Gastrocnemius medialis (tissue), 4 donors: ENCODE measurements at regions not wholly inside any gene's neighbourhood (a gene's known extent, or its start where the extent isn't known, plus 50 kb on each side); places are given as distances from the start of the nearest gene placed in this dataset.

Experiments
- POLR2A ChIP-seq, 2 donors: fragments of 450-650 bp; IDR thresholded peaks; one replicate each; pipeline ENCODE4 v1.6.1; 2017; ENCODE audit warnings: antibody characterized with exemption in 2 of 2, mild to moderate bottlenecking in 2 of 2, moderate library complexity in 2 of 2
- TF ChIP-seq, protein P1 (sequence below), 5 experiments: fragments of 450-650 bp in 3 of 5; fragments of 200-600 bp in 2 of 5; sonication (generic) in 2 of 5; IDR thresholded peaks in 4 of 5; conservative IDR thresholded peaks in 1 of 5; 1 replicate in 4 of 5; 2 replicates in 1 of 5; pipeline ENCODE4 v1.5.1; 2016 to 2019; ENCODE audit warnings: antibody characterized with exemption in 5 of 5, mild to moderate bottlenecking in 3 of 5, moderate library complexity in 3 of 5

DNA sequence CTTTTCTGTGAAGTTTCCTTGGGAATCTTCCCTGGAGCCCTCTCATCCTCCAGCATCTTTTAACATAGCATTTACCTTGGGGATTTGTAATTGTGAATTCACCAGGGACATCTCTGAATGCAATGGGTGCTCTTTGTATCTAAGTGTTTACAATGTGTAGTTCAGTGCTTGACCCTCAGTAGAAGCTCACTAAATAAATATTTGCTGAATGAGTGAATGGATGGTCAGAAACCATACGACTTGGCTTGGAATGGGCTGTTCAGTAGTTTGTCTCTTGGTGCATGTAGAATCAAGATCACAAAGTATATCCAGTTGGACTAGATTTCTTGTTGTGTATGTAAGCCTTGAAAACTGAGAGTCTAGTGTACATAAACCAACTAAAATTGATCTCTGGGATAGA is 81.8 kb upstream of the MEF2C start:
- TF ChIP-seq, protein P1, sequence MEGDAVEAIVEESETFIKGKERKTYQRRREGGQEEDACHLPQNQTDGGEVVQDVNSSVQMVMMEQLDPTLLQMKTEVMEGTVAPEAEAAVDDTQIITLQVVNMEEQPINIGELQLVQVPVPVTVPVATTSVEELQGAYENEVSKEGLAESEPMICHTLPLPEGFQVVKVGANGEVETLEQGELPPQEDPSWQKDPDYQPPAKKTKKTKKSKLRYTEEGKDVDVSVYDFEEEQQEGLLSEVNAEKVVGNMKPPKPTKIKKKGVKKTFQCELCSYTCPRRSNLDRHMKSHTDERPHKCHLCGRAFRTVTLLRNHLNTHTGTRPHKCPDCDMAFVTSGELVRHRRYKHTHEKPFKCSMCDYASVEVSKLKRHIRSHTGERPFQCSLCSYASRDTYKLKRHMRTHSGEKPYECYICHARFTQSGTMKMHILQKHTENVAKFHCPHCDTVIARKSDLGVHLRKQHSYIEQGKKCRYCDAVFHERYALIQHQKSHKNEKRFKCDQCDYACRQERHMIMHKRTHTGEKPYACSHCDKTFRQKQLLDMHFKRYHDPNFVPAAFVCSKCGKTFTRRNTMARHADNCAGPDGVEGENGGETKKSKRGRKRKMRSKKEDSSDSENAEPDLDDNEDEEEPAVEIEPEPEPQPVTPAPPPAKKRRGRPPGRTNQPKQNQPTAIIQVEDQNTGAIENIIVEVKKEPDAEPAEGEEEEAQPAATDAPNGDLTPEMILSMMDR (IDR thresholded peaks at IDR 0.05 in 4 of 5, conservative IDR thresholded peaks at IDR 0.05 in 1 of 5), result no peak
- TF ChIP-seq POLR2A (IDR thresholded peaks at IDR 0.05), result no peak
